Mesendoderm (in vitro differentiated cells): ENCODE measurements at regions not wholly inside any gene's neighbourhood (a gene's known extent, or its start where the extent isn't known, plus 50 kb on each side); places are given as distances from the start of the nearest gene placed in this dataset.

Experiments used
- DNase-seq: peaks from one replicate; pipeline ENCODE4 v3.0.0; 2013
- H2AK5ac ChIP-seq: 2 replicates; pipeline ENCODE4 v1.6.1; 2013; ENCODE audit warnings: low read length, inconsistent platforms
- H2BK120ac ChIP-seq: 2 replicates; pipeline ENCODE4 v1.6.1; 2013; ENCODE audit warnings: low read depth, mild to moderate bottlenecking, low read length, moderate library complexity, mixed read lengths
- H2BK15ac ChIP-seq: replicated peaks from 2 replicates; pipeline ENCODE4 v1.6.1; 2013; ENCODE audit warnings: low read depth, mild to moderate bottlenecking, moderate library complexity
- H2BK5ac ChIP-seq: 2 replicates; pipeline ENCODE4 v1.6.1; 2013; ENCODE audit warnings: low read length, inconsistent platforms
- H3K18ac ChIP-seq: 2 replicates; pipeline ENCODE4 v1.6.1; 2013; ENCODE audit warnings: mild to moderate bottlenecking, low read length, mixed read lengths
- H3K23ac ChIP-seq: one replicate; pipeline ENCODE4 v1.6.1; 2013; ENCODE audit warnings: low read length
- H3K27ac ChIP-seq: 2 replicates; pipeline ENCODE4 v1.5.1; 2013; ENCODE audit warnings: low read depth, mild to moderate bottlenecking, inconsistent platforms, low read length, moderate library complexity
- H3K27me3 ChIP-seq: 2 replicates; pipeline ENCODE4 v1.6.1; 2013; ENCODE audit warnings: low read length, control low read depth, mild to moderate bottlenecking, inconsistent platforms; ENCODE audit not compliant: insufficient read depth, poor library complexity
- H3K36me3 ChIP-seq: 2 replicates; pipeline ENCODE4 v1.6.1; 2013; ENCODE audit warnings: low read length, inconsistent platforms; ENCODE audit not compliant: control insufficient read depth, insufficient read depth
- H3K4ac ChIP-seq: one replicate; pipeline ENCODE4 v1.6.1; 2013; ENCODE audit warnings: low read depth, mild to moderate bottlenecking, low read length, moderate library complexity
- H3K4me1 ChIP-seq: 2 replicates; pipeline ENCODE4 v1.6.1; 2013; ENCODE audit warnings: low read depth, low read length, inconsistent platforms; ENCODE audit not compliant: control insufficient read depth
- H3K4me2 ChIP-seq: 2 replicates; pipeline ENCODE4 v1.6.1; 2013; ENCODE audit warnings: low read length
- H3K4me3 ChIP-seq: 2 replicates; pipeline ENCODE4 v1.5.1; 2013; ENCODE audit warnings: mild to moderate bottlenecking, low read length
- H3K56ac ChIP-seq: one replicate; pipeline ENCODE4 v1.6.1; 2013; ENCODE audit warnings: low read length
- H3K79me1 ChIP-seq: 2 replicates; pipeline ENCODE4 v1.6.1; 2013; ENCODE audit warnings: low read length, inconsistent platforms
- H3K79me2 ChIP-seq: 2 replicates; pipeline ENCODE4 v1.6.1; 2013; ENCODE audit warnings: mild to moderate bottlenecking, low read length; ENCODE audit not compliant: control insufficient read depth, insufficient read depth
- H3K9ac ChIP-seq: 2 replicates; pipeline ENCODE4 v1.6.1; 2013; ENCODE audit warnings: low read length, inconsistent platforms
- H4K5ac ChIP-seq: one replicate; pipeline ENCODE4 v1.6.1; 2013; ENCODE audit warnings: low read length
- H4K8ac ChIP-seq: one replicate; pipeline ENCODE4 v1.6.1; 2013; ENCODE audit warnings: low read depth, mild to moderate bottlenecking, control low read depth, low read length, moderate library complexity
- WGBS: extraction: QIAGEN DNeasy Blood & Tissue Kit; methylation state at CpG from one replicate; pipeline ENCODE4 v1.1.7; 2013; ENCODE audit warnings: low lambda C conversion rate, missing lambda C conversion rate; ENCODE audit not compliant: insufficient coverage; ENCODE audit errors: extremely low coverage; 5-methylcytosine and 5-hydroxymethylcytosine counted together

DNA sequence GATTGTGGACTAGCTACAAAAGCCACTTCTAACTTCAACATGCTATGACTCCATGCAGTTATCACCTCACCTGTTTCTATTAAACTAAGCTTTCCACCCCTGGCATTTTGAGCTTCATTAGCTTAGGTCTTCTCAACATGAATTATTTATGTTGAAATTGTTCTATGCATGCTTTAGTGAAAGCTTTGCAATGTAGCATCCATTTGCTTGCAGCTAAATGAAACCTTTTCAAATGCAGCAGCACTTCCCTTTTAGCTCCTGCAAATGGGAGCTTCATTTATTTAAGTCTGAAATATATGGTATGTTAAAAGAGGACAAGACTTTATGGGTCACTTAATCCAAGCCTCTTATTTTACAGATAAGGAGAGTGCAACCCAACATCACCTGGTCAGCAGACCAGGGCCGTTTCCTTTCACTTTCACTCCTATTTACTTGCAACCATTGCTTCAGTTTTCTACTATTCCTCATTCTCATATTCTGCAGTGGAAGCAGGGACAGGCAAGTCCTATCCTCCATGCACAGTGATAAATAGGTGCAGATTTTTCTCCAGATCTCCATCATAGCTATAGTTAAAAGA lies 56.4 kb upstream of the SAMSN1 start:
- Histone ChIP-seq H3K4me3 (no peak overlapping the region), H3K18ac (no peak overlapping the region), H3K79me1 (no peaks in the 10 kb centered on the region), H3K4me1 (no peaks in the 10 kb centered on the region), H3K9ac (no peak overlapping the region), H3K79me2 (no peaks in the 10 kb centered on the region), H2BK120ac (no peak overlapping the region), H2AK5ac (no peak overlapping the region), H3K23ac (no peak overlapping the region), H3K27me3 (no peaks in the 10 kb centered on the region), H3K4me2 (no peak overlapping the region), H2BK15ac (no peak overlapping the region), H2BK5ac (no peak overlapping the region), H3K27ac (no peak overlapping the region), H3K36me3 (no peaks in the 10 kb centered on the region), H3K4ac (no peak overlapping the region), H3K56ac (no peak overlapping the region), H4K5ac (no peak overlapping the region), H4K8ac (no peak overlapping the region)
- no CpG with 5 or more reads among the region's 1 CpG for WGBS
- DNase-seq, result no peak

DNA sequence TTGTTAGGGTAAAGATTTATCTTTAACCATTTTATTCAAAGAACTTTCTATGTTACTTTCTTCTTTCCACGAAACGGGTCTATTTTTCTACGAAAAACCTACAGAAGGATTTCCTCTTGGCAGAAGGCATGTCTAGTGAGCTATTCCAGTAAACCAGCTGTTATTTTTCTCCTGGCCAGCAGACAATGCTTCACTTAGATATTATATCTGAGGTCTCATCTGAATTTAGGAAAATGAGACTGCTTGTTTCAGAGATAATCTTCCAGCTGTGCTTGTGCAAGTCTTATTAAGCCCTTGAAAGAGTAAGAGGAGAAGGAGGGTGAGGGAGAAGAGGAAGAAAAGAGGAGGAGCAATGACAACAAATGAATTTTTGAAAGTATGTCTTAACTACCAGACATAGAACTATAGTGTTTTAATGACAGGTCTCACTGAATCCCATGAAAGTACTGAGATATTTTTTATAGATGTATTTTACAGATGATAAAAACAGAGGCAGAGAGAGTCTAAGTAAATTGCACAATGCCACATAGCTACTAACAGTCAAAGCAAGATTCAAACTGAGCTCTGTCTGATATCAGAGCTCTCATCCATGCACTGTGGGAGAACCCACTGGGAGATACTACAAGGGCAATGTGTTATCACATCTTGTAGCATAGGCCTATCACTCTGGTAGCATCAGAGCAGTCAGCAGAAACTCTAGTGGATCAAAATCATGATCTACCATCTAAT lies 54.6 kb upstream of the SAMSN1 start:
- no peaks in the 10 kb centered on the region for H3K79me1 ChIP-seq

DNA sequence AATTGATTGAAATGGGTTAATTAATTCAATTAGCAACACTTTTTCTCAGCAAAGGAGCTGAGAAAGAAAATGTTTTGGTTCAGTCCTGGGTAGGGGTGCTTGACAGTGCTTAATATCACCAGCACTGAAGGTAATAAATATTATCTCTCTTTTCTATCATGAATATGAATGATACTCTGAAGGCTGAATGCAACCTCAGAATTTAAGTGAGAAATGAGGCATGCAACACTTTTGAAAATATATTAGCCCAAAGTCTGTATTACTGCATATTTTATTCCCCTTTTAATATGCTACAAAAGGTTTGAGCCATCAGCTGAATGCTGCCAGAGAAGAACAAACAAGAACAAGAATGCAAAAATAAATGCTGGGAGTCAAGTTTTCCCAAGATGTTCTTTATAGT lies 52.0 kb upstream of the SAMSN1 start:
- H2BK5ac ChIP-seq, result no peak overlapping the region
- no peak overlapping the region for H3K27ac ChIP-seq
- H4K5ac ChIP-seq, result no peak overlapping the region
- H3K56ac ChIP-seq, result no peak overlapping the region
- H3K4me2 ChIP-seq, result no peak overlapping the region
- H3K4me1 ChIP-seq, result no peaks in the 10 kb centered on the region
- H3K4me3 ChIP-seq, result no peak overlapping the region
- no peak overlapping the region for H4K8ac ChIP-seq
- no peak overlapping the region for H2BK120ac ChIP-seq
- H3K36me3 ChIP-seq, result no peaks in the 10 kb centered on the region
- no peak overlapping the region for H2AK5ac ChIP-seq
- H3K4ac ChIP-seq, result no peak overlapping the region
- H3K9ac ChIP-seq, result no peak overlapping the region
- H3K18ac ChIP-seq, result no peak overlapping the region
- no peaks in the 10 kb centered on the region for H3K79me2 ChIP-seq
- no peak for DNase-seq
- H3K79me1 ChIP-seq, result no peaks in the 10 kb centered on the region
- no peak overlapping the region for H3K23ac ChIP-seq
- no peaks in the 10 kb centered on the region for H3K27me3 ChIP-seq
- no peak overlapping the region for H2BK15ac ChIP-seq

More for the DNA sequence above, 54.6 kb upstream of the SAMSN1 start:
- Histone ChIP-seq H2BK5ac (no peak overlapping the region), H3K27me3 (no peaks in the 10 kb centered on the region), H3K4me2 (no peak overlapping the region), H3K4me1 (no peaks in the 10 kb centered on the region), H4K5ac (no peak overlapping the region), H2BK15ac (no peak overlapping the region), H3K4me3 (no peak overlapping the region), H3K36me3 (no peaks in the 10 kb centered on the region), H4K8ac (no peak overlapping the region), H3K18ac (no peak overlapping the region), H3K4ac (no peak overlapping the region), H3K27ac (no peak overlapping the region), H3K56ac (no peak overlapping the region), H2BK120ac (no peak overlapping the region), H2AK5ac (no peak overlapping the region), H3K79me2 (no peaks in the 10 kb centered on the region), H3K23ac (no peak overlapping the region), H3K9ac (no peak overlapping the region)
- WGBS, result no CpG with 5 or more reads among the region's 3 CpGs
- no peak for DNase-seq
